HG02943 (cell line): ENCODE measurements at regions not wholly inside any gene's neighbourhood (a gene's known extent, or its start where the extent isn't known, plus 50 kb on each side); places are given as distances from the start of the nearest gene placed in this dataset.
"Not testable (repeated sequence)": the region's sequence is repeated elsewhere in the genome, so short reads cannot be mapped to it uniquely, and the experiment has no call there.

Experiments
- ATAC-seq: cut with Tn5 transposase; IDR thresholded peaks from one replicate; pipeline ENCODE4 v1.9.1; 2021; ENCODE audit warnings: mild to moderate bottlenecking, low read depth, moderate library complexity; ENCODE audit not compliant: unreplicated experiment

DNA sequence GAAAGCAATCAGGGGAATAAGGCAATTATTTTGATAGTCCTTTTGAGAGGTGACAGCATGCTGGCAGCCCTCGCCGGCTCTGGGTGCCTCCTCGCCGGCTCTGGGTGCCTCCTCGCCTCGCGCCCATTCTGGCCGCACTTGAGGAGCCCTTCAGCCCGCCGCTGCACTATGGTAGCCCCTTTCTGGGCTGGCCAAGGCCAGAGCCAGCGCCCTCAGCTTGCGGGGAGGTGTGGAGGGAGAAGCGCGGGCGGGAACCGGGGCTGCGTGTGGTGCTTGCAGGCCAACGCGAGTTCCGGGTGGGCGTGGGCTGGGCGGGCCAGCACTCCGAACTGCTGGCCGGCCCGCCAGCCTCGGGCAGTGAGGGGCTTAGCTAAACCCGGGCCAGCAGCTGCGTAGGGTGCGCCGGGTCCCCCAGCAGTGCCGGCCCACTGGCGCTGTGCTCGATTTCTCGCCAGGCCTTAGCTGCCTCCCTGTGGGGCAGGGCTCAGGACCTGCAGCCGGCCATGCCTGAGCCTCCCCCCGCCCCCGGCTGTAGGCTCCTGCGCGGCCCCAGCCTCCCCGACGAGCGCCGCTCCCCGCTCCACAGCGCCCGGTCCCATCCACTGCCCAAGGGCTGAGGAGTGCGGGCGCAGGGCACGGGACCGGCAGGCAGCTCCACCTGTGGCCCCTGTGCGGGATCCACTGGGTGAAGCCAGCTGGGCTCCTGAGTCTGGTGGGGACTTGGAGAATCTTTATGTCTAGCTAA lies 193.5 kb downstream of the ADCYAP1 start:
- ATAC-seq = not testable (repeated sequence)

DNA sequence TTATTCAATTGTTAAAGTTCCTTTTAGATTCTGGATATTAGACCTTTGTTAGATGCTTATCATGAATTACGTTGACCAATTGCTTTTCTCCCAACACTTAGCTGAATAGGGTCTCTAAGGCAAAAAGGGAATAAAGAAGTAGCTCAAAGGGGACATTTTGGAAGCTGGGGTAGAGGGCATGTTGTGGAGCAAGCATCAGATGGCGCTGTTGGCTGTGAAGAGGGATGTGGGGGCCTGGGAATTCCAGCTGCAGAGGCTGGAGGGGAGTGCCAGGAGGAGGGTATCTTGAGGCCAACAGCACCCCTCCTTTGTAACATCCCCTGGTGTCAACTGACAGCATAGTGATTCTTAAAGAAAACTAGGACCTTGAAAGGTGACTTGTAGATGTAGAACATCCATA lies 198.2 kb downstream of the ADCYAP1 start:
- ATAC-seq = no peak

DNA sequence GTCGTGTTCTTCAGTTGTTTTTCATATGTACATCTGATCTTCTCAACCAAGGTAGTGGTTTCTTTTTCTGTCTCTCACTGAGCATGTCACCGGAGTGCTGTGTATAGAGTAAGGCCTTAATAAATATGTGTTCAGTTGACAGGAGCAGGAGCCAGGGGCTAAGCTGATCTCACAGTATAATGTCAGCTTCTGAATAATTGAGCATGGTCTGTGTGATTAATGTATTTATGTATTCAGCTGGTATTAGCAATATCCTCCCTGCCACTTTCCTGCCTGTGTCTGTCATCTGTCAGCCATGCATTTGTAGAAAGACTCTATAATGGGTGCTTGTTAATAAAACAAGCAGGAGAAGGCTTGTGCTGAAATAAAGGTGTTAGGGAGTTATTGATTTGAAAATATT lies 198.9 kb downstream of the ADCYAP1 start:
- no peak for ATAC-seq

DNA sequence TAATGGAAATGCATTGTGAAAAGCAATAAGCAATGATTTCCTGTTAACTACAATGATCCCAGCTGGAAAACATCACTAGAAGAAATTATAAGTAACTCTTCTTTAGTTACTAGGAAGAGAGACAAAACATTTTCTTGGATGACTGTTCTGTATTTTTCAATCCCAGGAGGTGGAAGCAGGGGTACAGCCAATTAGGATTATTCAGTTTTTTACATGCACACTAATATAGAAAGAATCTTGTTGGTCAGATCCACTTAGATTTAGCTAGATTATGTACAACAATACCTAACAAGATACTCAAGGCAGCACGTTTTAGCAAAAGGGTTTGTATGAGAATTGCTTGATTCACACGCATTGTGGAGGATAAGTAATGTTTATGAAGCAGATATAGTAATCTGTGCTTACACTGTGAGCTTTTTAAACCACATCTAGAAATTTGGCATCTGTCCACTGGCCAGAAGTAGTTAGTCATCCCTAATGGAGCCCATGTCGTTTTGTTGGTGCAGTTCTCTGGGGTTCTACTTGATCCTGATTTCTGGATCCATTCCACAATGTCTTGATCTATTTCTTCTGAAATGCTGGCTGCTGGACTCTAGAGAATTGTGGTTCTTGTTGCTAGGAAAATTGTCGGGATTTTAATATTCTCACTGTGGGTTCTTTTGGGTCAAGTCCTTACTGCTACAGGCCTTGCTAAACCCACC lies 199.7 kb downstream of the ADCYAP1 start:
- no peak for ATAC-seq

- ATAC-seq = no peak
Observed at GRCh38 chr18:1124495-1124894, 219.8 kb downstream of the ADCYAP1 start.

GRCh38 chr18:1133541-1133940 lies 228.9 kb downstream of the ADCYAP1 start:
- ATAC-seq = no peak

DNA sequence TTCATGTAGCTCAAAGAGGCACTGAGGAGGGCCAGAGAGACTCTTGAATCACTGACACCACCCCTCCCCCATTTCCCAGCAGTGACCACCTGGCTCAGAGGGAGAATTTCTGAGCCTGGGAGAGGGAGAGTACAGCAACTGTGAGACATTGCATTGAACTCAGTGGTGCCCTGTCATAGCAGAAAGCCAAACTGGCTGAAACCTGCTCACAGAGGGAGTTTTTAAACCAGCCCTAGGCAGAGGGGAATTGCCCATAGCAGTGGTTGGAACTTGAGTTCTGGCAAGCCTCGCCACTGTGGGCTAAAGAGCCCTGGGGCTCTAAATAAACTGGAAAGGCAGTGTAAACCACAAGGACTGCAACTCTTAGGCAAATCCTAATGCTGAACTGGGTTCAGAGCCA lies 243.1 kb downstream of the ADCYAP1 start:
- ATAC-seq = no peak

GRCh38 chr18:1149709-1150108 lies 245.0 kb downstream of the ADCYAP1 start:
- no peak for ATAC-seq

GRCh38 chr18:1150344-1150743 lies 245.7 kb downstream of the ADCYAP1 start:
- no peak for ATAC-seq

DNA sequence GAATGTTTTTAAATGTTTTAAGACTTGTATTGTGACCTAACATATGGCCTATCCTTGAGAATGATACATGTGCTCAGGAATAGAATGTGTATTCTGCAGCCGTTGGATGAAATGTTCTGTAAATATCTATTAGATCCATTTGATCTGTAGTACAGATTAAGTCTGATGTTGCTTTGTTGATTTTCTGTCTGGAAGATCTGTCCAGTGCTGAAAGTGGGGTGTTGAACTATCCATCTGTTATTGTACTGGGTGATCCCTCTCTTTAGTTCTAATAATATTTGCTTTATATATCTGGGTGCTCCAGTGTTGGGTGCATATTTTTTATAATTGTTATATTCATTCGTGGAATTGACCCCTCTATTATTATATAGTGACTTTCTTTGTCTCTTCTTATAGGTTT lies 248.3 kb downstream of the ADCYAP1 start:
- not testable (repeated sequence) for ATAC-seq

DNA sequence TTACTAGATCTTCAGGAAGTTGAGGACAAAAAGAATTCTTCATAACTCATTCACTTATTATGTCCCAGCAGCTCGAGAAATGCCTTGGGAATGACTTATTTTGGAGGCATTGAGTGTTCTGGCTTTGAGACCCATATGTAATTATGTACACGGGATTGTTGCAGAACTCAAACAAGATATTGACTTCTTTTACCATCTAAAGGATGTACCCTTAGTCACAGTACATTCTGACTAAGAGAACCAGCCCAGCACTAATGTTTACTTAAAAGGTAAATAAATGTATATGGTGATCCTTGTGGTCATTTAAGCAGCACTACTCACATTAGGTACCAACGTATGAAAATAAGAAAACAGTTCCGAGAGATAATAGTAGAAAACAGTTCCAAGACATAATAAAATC lies 268.9 kb downstream of the ADCYAP1 start:
- no peak for ATAC-seq

DNA sequence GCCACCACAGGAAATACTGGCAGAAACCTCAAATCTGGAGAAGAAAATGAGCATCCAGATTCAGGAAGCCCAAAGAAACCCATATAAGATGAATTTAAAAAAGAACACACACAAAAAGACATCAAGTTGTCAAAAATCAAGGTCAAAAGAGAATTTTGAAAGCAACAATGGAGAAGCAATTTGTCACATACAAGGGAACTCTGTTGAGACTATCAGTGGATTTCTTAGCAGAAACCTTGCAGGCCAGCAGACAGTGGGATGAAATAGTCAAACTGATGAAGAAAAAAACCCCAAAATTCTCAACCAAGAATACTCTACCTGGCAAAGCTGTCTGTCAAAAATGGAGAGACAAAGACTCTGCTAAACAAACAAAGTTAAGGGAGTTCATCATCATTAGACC lies 272.6 kb downstream of the ADCYAP1 start:
- ATAC-seq = no peak

DNA sequence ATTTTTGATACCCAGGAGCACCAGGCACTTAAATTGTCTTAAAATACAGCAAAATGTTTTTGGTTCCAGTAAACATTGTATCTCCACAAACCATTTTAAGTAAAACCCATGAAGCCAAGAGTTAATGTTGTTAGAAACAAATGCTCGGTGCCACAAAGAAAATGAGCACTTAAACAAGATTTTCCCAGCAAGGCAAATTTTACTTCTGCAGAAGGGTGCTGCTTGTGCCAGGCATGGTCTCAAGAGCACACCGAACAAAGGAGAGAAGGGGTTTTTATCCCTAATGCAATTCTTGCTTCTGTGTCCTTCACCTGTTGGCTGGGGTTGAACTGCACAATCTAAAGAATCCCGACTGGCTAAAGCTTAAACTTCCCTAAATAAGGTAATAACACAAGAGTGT lies 286.7 kb downstream of the ADCYAP1 start:
- no peak for ATAC-seq

- no peak for ATAC-seq
Observed at GRCh38 chr18:1213126-1213525, 308.5 kb downstream of the ADCYAP1 start.

DNA sequence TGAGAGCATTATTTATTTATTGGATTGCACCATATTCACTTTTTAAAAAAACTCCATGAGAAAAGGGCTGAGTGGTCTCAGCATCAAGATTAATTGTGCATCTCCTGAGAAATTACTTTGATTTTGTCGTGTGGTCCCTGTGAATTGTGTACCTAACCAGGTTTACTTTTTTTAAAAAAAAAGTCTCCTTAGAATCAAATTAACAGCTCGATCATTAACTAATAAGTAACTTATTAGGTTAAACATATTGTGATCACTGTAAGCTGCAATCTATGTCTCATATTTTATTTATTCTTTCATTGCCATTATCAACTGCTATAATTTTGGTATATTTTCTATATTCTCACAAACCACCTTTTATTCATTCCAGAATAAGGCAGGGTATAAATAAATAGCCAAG lies 318.2 kb downstream of the ADCYAP1 start:
- ATAC-seq = no peak

DNA sequence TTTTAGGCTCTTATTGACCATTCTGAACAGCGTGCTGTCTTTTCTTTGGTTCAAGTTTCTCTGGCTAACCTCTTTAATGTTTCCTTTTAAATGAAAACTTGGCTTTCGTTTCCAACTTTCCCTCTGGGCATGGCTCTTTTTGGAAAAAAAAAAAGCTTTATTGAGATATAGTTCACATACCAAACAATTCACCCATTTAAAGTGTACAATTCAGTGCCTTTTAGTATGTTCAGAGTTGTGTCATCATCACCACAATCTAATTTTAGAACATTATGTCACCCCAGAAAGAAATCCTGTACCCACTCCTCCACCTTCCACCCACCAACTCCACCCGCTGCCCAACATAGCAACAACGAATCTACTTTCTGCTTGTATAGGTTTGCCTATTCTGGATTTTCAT lies 322.4 kb downstream of the ADCYAP1 start:
- no peak for ATAC-seq

- no peak for ATAC-seq
Observed at GRCh38 chr18:1229634-1230033, 325.0 kb downstream of the ADCYAP1 start.

GRCh38 chr18:1232867-1233266 lies 328.2 kb downstream of the ADCYAP1 start:
- no peak for ATAC-seq

DNA sequence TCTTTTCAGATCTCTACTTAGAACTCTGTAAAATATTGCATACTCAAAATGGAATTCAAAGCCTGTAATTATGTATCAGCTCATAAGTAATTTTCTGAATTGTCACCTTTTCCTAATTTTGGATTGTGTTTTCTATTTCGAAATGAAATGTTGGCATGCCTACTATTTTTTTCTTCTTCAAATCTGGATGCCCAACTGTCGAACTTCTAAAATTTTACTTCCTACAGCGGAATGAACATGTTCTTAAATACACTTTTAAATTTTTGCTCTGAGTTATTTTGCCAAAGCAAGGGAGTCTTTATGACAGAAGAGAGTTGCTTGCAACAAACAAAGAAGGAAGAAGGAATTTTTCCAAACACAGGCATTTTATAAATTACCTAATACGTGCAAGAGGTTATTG lies 336.0 kb downstream of the ADCYAP1 start:
- no peak for ATAC-seq

- ATAC-seq = no peak
Observed at GRCh38 chr18:1244397-1245122, 339.9 kb downstream of the ADCYAP1 start.

GRCh38 chr18:1246827-1247226 lies 342.2 kb downstream of the ADCYAP1 start:
- ATAC-seq = no peak

GRCh38 chr18:1252534-1252933 lies 347.9 kb downstream of the ADCYAP1 start:
- ATAC-seq = no peak
